NT2/D1 (cell line): ENCODE measurements at regions not wholly inside any gene's neighbourhood (a gene's known extent, or its start where the extent isn't known, plus 50 kb on each side); places are given as distances from the start of the nearest gene placed in this dataset.
"Not testable (repeated sequence)": the region's sequence is repeated elsewhere in the genome, so short reads cannot be mapped to it uniquely, and the experiment has no call there.

Experiments
- DNase-seq: peaks from one replicate; pipeline ENCODE4 v3.0.0-alpha.2; 2011; ENCODE audit warnings: low read depth, low spot score
- H3K27me3 ChIP-seq: 2 replicates; pipeline ENCODE4 v1.6.0; 2011; ENCODE audit warnings: mild to moderate bottlenecking; ENCODE audit not compliant: insufficient read length, insufficient read depth
- H3K36me3 ChIP-seq: 2 replicates; pipeline ENCODE4 v1.6.1; 2011; ENCODE audit warnings: mild to moderate bottlenecking, low read length, mixed read lengths; ENCODE audit not compliant: insufficient read depth, insufficient read length
- H3K4me1 ChIP-seq: 2 replicates; pipeline ENCODE4 v1.5.1; 2011; ENCODE audit not compliant: insufficient read depth, insufficient read length
- H3K4me3 ChIP-seq: 2 replicates; pipeline ENCODE4 v1.5.1; 2011; ENCODE audit warnings: low read depth; ENCODE audit not compliant: insufficient read length
- H3K9ac ChIP-seq: 2 replicates; pipeline ENCODE4 v1.6.0; 2011; ENCODE audit warnings: low read depth; ENCODE audit not compliant: insufficient read length
- H3K9me3 ChIP-seq: 2 replicates; pipeline ENCODE4 v1.5.1; 2011; ENCODE audit warnings: mild to moderate bottlenecking, low read length; ENCODE audit not compliant: insufficient read depth
- SUZ12 ChIP-seq: IDR thresholded peaks from 2 replicates; pipeline ENCODE4 v1.6.1; 2011; ENCODE audit not compliant: insufficient read length, insufficient read depth; ENCODE audit errors: extremely low read depth
- YY1 ChIP-seq: IDR thresholded peaks from 2 replicates; pipeline ENCODE4 v1.6.1; 2011; ENCODE audit not compliant: insufficient read length, insufficient read depth
- ZNF274 ChIP-seq: IDR thresholded peaks from 2 replicates; pipeline ENCODE4 v1.6.1; 2011; ENCODE audit warnings: mild to moderate bottlenecking, low read depth, low read length

DNA sequence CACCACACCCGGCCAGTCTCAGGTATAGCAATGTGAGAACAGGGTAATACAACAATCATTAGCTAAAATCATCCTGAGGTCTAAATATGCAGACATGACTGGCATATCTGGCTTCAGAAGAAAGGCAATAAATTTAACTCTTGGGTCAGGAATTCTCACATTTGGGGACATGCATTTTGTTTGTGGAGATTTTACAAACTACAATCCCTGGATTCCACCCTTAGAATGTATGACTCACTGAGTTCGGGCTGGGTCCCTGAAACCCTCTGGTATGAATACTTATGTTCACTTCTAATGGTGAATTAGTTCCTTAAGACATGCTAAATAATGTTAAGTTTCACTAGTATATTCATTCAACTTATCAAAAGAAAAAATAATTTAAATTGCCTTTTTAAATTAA is 98.9 kb upstream of the HMGA2 start:
- H3K36me3 ChIP-seq, result no peaks in the 10 kb centered on the region
- no peak overlapping the region for H3K4me3 ChIP-seq
- H3K9me3 ChIP-seq, result no peaks in the 10 kb centered on the region
- H3K4me1 ChIP-seq, result no peaks in the 10 kb centered on the region
- DNase-seq, result no peak
- H3K9ac ChIP-seq, result no peak overlapping the region
- TF ChIP-seq YY1 (no peak), SUZ12 (no peak), ZNF274 (no peak)
- H3K27me3 ChIP-seq, result peaks cover 28% of the 10 kb centered on the region

DNA sequence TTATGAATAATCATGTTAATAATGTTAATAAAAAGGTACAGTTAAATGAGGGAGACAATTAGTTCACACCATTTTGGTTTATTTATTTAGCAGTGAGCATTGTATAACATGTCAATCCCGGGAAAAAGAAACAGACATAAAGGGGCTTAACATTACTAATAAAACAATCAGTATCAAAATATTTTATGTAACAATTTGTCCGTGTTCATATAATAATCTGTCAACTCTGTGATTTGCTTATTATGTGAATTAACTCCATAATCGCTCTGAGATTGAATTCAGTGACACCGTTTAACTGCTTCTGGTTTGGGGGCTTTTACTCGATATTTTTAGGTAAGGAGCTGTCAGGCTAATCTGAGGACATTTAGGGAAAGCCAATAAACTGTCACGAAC is 95.8 kb upstream of the HMGA2 start:
- no peak for DNase-seq
- H3K4me1 ChIP-seq, result no peaks in the 10 kb centered on the region

DNA sequence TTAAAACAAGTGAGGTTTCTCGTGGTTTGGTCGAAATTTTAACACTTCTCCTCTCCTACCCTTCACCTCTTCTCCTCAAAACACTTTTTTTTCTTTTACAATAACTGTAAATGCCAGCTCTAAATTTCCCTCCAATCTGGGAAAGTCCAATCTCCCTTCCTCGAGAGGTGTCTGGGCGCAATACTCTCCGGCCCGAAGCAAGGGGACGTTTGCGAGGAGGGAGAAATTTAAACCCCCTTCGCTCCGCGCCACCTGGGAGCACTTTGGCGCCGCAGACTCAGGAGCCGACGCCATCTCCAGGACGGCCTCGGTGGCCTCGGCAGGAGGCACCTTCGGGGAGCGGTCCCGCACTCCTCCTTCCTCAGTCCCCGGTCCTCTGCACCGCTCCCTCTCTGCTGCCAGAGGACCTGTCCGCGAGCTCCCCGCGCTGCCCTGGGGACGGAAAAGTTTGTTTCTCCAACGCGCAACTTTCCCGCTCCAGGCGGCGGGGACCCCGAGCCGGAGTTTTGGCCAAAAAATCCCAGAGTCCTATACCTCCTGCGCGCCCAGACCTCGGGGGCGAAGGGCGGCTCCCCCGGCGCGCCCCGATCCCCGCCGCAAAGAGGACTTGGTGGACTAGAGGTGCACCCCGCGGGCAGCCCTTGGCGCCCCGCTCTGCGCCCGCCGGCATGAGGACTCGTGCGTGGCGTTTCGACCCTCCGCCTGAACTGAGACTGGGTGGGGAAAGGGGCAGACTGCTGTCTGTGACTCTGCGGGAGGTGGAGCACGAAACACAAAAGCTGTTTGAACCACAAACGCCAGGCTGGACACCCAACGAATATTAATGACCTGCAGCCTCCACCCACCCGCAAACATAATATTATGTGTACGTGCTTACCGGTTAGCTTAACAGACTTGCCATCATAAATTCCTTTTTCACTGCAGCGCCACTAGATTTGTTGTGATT is 95.2 kb upstream of the HMGA2 start:
- Histone ChIP-seq H3K27me3 (peaks cover 32% of the 10 kb centered on the region), H3K9ac (peak overlapping the region; percentile 89), H3K36me3 (no peaks in the 10 kb centered on the region), H3K9me3 (no peaks in the 10 kb centered on the region), H3K4me3 (peak overlapping the region; percentile 53), H3K4me1 (no peaks in the 10 kb centered on the region)
- DNase-seq, result peak; percentile 57
- TF ChIP-seq SUZ12 (no peak), ZNF274 (no peak), YY1 (peak; percentile 9)

More for the DNA sequence above, 95.8 kb upstream of the HMGA2 start:
- Histone ChIP-seq H3K36me3 (no peaks in the 10 kb centered on the region), H3K9ac (peak overlapping the region; percentile 89), H3K27me3 (peaks cover 32% of the 10 kb centered on the region), H3K9me3 (no peaks in the 10 kb centered on the region), H3K4me3 (peak overlapping the region; percentile 53)
- TF ChIP-seq YY1 (no peak), ZNF274 (no peak), SUZ12 (no peak)

DNA sequence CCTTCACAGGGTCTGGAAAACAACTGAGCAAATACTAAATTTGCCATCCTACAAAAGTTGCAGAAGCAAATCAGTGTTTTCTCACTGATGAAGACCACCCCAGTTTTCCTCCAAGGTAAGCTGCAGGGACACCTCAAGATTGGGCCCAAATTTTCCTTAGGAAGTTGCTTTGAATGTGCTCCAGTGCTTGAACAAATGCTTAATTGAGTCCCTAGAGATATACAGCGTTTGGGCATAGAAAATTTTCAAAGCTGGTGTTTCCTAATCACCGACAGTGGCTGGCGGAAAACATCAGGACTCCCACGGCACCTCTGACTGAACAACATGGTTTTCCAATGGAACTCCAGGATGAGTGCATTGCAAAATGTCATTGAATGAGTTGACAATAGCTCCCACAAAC is 92.5 kb upstream of the HMGA2 start:
- TF ChIP-seq YY1 (no peak), SUZ12 (no peak), ZNF274 (no peak)
- Histone ChIP-seq H3K9ac (no peak overlapping the region), H3K36me3 (no peaks in the 10 kb centered on the region), H3K4me1 (no peaks in the 10 kb centered on the region), H3K4me3 (no peak overlapping the region), H3K27me3 (peaks cover 32% of the 10 kb centered on the region), H3K9me3 (no peaks in the 10 kb centered on the region)
- no peak for DNase-seq

DNA sequence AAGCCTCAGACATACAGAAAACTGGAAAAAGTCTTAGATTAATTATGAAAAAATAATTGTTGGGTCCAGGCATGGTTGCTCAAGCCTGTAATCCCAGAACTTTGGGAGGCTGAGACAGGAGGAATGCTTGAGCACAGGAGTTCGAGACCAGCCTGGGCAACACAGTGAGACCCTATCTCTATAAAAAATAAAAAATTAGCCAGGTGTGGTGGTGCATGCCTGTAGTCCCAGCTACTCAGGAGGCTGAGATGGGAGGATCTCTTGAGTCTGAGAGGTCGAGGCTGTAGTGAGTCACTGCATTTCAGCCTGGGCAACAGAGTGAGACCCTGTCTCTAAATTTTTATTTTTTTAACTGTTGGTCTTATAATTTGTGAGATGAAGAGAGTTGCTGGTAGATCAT is 90.6 kb upstream of the HMGA2 start:
- not testable (repeated sequence) for H3K4me3 ChIP-seq, H3K9me3 ChIP-seq, H3K36me3 ChIP-seq, H3K4me1 ChIP-seq, DNase-seq, H3K9ac ChIP-seq
- H3K27me3 ChIP-seq, result peaks cover 20% of the 10 kb centered on the region

DNA sequence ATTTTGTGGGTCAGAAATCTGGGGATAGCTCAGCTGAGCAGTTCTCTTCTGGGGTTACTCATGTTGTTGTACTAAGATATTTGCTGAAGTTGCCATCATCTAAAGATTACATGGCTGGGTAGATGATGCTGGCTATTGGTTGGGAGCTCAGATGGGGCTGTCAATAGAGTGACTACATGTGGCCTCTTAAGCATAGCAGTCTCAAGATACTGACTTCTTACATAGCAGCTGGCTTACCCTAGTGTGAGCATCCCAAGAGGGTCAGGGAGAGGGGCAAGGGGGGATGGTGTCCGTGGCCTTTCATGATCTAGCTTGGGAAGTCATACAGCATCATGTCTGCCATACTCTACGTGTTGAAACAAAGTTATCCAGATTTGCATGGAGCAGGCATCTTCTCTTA is 90.1 kb upstream of the HMGA2 start:
- Histone ChIP-seq H3K4me1 (no peaks in the 10 kb centered on the region), H3K4me3 (no peak overlapping the region), H3K36me3 (no peaks in the 10 kb centered on the region), H3K9me3 (no peaks in the 10 kb centered on the region), H3K9ac (no peak overlapping the region), H3K27me3 (peaks cover 14% of the 10 kb centered on the region)
- TF ChIP-seq YY1 (no peak), ZNF274 (no peak), SUZ12 (no peak)
- no peak for DNase-seq

DNA sequence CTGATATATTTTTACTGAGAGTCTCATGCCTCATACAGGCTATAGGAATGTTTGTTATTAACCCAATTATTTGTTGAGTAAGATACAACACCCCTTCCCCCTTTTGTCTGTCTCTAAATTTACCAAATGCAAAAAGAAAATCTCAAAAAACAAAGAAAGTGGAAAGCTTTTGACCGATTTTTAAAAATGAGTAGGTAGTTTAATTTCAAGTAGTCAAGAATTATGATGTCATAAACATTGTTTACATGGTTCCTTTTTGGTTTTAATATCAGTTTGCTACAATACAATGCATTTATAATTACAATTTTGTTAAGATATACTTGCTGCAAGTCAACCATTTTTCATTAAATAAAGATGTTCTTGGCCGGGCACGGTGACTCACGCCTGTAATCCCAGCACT is 84.7 kb upstream of the HMGA2 start:
- Histone ChIP-seq H3K27me3 (peaks cover 11% of the 10 kb centered on the region), H3K36me3 (no peaks in the 10 kb centered on the region), H3K4me3 (no peak overlapping the region), H3K9ac (no peak overlapping the region), H3K4me1 (no peaks in the 10 kb centered on the region), H3K9me3 (peaks cover 12% of the 10 kb centered on the region; the same call in 1 of the 2 replicates)
- no peak for DNase-seq
- TF ChIP-seq SUZ12, result no peak
- TF ChIP-seq ZNF274, result no peak
- TF ChIP-seq YY1, result no peak
